SKM-1 treated with dmso at 0.1 percent for 144 hours (cell line): ENCODE measurements at regions not wholly inside any gene's neighbourhood (a gene's known extent, or its start where the extent isn't known, plus 50 kb on each side); places are given as distances from the start of the nearest gene placed in this dataset.

Experiments used
- DNase-seq: peaks from one replicate; lab custom pipeline; 2025; ENCODE audit not compliant: unreplicated experiment; lab: John Stamatoyannopoulos, UW

DNA sequence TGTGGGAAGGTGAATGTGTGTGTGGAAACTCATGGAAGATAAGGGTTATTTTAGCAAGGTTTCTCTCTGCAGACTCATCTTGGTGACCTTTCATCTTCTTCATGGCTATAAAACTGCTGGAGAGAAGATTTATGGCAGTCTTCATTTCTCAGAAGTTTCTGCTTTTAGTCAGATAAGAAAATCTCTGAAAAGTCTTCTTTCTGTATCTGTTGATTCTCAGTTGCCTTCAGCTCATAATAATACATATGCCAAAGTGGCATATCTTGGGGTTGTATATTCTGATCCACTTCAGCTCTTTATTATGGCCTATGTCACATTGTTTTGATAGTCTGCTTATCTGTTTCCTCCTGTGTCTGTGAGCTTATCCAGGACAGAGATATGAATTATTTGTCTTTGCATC lies 143.3 kb upstream of the TMTC4 start:
- DNase-seq: no peak

DNA sequence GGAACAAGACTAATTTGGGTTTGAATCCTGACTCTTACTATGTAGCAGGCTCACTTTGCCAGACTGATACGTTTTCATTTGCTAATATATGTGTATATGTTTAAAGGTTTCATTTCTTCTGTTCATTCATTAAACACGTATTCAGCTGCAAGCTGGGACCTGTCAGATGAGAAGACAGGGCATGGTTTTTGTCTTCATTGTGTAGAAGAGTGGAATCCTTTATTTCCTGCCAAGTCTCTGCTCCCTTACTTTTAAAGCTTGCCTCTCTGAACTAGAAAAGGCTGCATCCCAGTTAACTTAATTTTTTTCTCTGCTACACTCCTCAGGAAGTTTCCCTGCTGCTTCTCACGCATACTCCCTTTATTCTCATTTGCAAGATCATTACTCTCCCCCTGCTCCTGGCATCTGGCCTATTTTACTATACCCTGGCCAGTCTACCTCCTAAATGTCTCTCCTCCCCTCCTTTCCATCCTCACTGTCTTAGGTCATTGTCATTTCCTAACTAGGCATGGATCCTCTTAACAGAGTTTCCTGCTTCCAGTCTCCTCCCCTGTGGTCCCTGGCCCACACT lies 141.0 kb upstream of the TMTC4 start:
- no peak for DNase-seq

DNA sequence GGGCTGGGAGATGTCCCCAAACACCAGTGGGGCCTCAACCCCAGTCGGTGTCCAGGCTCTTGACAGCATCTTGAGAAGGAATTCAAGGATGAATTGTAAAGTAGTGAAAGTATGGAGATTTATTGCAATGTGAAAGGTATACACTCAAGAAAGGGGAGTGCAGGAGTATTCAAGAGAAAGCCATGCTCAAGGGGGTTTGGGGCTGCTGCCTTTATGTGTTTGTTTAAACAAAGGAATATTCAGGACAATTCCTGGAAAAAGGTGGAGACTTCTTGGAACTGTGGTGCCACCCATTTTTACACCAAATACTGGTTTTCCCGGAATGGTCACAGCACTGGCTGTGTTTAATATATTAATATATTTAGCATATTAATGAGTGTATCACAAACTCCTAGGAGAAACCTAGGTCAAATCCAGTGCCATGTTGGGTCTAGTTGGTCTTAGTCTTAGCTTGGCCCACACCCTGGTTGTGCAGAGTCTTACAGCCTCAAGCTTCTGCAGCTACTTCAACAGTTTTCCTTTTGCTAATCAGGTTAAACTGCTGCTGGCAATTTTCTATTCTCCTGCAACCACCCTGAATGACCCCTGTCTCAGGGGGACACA lies 138.5 kb upstream of the TMTC4 start:
- DNase-seq: no peak

DNA sequence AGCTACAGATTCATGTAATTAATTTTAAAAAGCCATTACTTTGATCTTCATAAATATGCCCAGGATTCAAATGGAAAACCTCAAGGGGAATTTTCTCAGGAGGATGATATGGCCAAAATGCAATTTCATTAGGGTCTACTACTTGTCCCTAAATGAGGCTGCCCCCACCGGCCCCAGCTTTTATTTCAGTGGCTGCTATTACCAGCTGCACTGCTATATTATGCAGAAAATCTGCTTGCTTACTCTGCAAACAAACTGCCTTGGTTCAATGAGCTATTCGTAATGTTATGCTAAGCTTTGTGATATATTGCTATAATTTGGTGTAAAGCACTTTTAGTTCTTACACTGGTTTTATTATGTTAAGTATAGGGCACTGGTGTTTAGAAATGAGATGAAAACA lies 137.3 kb upstream of the TMTC4 start:
- DNase-seq: no peak

DNA sequence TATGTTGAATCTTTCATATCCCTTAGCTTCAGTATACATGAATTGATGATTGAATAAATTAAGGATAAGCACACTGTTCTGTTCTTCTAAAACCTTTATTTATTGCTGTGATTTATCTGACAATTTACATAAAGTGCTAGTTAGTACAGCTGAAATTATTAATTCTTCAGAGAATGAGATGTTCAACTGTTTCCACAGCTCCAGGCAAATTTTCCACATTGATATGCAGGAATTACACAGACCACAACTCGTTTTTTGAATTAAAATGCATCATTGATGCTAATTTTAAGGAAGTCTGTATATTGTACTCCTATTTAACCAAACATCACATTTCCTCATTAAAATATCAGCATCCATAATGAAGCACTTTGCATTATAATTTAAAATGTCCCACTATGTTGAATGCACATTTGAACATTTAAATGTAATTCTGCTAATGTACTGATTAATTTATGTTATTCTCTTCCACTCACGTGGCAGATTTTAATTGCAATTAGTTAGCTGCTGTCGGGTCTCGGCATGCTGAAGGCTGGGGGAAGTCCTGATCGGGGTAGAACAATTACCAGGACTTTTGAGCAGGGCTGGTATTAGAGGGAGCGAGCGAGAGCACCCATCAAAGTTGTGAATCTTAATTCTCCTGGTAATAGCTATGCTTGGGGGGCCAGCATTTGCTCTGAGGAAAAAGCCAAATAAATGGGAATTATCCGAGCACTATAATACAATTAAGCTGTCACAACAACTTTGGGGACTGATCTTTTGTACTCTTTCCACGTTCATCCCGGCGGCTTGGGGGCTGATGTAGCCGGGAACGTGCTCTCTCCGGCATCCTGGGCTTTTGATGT lies 136.7 kb upstream of the TMTC4 start:
- DNase-seq: peak; percentile 42

DNA sequence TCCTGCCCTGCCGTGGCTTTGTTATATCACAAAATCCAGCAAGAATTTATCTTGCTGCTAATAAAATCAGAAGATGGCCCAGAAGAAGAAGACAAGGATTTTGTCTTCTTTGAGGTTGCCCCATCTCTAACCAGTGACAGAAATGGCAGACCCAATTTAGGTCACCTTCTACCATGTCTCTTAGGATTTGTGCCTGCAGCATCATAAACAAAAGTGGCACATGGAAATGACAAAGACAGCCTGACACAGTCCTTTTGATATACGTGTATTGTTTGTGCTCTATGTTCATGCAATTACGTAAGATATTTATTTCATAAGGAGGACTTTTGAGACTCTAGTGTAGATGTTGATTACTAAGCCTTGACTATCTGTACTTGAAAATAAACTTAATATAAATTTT lies 135.9 kb upstream of the TMTC4 start:
- DNase-seq: no peak

DNA sequence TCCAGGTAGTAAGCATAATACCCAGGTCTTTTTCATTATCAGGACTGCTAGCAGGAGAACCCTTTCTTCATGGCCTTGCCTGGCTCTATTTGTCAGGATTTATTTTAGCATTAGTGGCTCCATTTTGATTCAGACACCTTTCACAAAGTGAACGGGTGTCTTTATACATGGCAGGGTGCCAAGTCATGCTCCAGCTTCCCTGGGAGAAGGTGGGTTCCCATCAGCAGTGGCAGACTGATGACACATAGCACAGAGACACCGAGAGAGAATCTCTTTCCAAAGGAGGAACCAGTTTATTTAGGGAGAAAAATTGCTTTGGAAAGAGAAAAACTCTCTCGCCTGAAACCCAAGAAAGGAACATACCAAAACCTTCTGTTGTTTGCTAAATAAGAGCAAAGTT lies 135.3 kb upstream of the TMTC4 start:
- DNase-seq: no peak

DNA sequence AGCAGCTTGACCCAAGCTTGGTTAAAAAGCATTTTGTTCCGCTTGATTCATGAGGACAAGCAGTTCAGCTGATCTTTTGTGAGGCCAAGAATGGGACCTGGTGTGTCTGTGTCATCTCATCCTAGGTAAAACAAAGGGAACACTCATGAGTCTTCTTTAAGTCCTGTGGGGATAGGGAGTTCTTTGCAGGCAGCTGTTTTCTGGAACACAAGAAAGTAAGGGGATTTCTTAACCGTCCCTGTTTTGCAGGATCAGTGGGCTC lies 134.5 kb upstream of the TMTC4 start:
- DNase-seq: no peak

DNA sequence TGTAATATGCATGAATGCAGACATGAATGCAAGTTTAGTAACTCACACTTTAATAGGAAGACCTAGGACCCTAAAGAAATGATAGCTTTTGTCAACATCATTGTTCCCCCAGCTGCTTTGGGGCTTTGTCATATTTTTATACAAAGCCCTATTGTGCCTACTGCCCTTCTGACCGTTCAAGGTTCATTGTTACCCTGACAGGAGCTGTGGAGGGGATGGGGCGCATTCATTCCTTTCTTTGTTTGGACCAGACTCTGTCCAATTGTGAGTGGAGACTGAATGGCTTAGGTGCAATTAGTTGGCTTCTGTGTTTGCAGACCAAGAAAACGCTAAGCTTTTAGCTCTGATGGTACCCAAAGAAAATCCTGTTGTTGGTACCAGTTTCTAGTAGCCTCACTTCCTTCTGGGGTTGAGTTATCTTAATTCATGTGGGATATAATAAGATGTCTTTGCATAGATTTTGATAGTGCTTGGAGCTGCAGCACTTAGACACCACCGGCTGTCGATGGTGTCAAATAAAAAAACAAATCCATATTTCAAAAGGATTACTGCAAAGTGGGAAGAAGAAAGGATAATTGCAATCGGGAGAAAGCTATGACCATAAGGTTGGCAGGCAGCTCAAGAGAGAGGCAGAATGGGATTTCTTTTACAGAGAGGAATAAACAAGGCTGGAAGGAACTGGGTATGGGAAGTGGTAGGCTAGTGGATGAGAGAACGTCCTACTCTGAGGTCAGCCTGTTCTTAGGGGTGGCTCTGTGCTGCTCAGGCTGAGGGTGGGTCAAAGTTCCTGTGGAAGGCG lies 133.9 kb upstream of the TMTC4 start:
- DNase-seq: no peak

DNA sequence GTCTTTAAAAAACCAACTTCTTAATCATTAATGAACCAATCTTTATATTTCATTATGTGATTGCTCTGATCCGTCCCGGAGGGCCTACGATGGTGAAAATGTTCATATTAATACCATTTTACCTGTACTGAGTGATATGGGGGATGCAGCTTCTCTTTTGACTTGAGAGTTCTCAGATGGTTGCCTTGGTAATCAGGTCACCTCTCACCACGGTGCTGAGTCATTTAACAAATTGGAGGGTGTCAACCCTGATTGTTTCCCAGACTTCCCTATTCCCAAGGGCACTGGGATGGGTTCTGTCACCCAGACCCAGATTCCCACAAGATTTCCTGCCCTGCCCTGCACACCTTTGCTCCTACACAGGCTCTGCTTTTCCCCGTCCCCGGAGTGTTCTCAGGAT lies 128.5 kb upstream of the TMTC4 start:
- no peak for DNase-seq

DNA sequence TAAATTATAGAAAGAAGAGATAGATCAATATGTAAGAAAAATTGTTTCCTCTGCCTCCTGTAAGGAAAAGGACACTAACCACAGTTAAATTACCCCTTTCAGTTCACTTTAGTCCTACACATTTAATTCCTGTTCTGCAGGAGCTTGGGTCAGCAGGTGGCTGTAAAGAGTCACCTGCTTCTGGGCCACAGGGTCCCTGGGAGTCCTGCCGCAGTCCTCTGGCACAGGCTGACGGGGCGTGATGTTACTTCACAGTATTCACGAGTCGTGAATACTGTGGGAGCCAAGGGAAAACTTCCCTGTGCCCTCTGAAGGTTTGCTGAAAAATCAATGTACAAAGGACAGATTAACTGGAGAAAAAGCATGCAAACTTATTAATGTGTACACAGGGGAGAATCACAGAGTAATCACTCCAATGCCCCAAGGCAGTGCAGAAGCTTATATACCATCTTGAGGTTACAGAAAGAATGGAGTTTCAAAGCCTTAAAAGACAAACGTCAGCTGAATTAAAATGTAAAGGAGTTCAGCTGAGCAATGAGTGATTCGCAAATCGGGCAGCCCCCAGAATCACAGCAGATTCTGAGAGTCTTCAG lies 125.8 kb upstream of the TMTC4 start:
- DNase-seq: no peak

DNA sequence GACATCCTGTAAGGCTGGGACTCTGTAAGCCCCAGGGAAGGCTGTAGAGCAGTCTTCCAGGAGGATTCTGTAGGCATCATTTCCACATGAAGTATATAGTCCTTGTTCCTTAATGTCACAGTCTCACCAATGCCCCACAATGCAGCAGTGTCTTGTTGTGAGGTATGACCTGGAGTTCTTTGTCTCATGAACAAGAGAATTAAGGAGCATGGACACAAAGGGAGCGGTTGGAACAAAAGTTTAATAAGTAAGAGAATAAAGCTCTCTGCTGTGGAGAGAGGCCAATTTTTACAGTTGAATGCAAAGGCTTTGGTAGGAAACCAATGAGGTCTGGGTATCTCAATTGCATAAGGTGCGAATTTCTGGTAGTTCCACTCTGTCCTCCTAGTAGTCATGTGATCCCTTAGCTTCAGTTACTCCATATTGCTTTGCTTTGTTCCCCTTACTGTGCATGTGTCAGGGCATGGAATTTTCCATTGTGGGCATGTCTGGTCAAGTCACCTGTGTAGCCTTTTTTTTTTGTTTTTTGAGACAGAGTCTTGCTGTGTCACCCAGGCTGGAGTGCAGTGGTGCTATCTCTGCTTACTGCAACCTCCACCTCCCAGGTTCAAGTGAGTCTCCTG lies 124.3 kb upstream of the TMTC4 start:
- no peak for DNase-seq

DNA sequence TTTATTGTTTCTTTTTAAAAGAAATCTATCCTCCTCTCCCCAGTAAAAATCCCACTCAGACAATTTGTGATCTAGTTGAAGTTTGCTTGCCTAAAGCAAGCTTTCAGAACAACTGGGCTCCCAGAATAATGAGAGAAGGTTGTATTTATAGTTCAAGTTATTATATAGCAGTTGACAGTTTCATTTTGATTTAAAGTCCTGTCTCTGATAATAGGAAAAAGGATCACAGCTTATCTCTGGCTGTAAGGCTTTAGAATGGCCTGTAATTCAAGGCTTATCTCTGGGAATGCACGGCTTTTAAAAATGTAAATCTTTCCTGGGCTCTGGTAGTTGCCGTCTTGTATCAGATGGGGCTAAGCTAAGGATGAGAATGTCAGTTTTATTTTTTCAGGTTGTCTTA lies 123.3 kb upstream of the TMTC4 start:
- no peak for DNase-seq

DNA sequence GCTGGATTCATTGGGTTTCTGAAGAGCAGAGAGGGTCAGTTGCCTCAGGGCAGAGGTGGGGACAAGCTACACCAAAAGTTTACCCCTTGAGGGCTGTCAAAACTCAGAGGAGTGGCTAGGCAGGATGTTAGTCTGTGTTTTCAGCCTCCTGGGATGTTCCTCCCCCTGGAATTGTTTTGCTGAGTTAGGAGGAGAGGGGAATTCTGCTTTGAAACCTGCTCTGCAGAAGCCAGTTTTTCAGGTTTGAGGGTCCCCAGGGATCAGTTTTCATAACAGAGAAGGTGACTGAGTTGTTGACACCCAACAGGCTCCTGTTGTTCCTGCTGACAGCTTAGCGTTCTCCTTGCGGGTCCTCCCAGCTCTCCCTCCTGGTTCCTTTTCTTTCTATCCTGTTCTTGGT lies 121.9 kb upstream of the TMTC4 start:
- DNase-seq: no peak

DNA sequence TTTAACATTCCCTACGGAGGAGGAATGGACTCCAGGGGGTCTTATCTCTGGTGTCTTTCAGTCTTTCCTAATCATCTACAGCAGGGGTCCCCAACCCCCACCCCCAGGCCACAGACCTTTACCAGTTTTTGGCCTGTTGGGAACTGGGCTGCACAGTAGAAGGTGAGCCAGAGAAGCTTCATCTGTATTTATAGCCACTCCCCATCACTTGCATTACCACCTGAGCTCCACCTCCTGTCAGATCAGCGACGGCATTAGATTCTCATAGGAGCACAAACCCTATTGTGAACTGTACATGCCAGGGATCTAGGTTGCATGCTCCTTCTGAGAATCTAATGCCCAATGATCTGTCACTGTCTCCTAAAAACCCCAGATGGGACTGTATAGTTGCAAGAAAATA lies 120.0 kb upstream of the TMTC4 start:
- DNase-seq: no peak

DNA sequence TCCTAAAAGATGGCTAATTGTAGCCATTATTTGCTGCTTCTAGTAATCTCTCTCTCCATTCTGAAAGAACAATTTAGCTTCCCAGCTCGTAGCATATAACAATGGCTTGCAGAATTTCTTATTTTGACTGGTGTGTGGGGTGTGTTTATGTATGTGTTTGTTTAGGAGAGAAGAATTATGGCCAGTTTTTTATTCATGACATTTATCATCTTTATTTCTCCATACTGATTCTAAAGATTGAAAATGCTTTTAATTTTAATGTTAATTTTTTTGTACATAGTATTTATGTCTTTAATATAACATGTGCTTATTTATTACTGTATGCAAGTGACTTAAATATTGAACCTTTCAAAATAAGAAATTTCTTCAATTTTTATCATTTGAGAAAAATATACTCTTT lies 115.8 kb upstream of the TMTC4 start:
- DNase-seq: no peak

DNA sequence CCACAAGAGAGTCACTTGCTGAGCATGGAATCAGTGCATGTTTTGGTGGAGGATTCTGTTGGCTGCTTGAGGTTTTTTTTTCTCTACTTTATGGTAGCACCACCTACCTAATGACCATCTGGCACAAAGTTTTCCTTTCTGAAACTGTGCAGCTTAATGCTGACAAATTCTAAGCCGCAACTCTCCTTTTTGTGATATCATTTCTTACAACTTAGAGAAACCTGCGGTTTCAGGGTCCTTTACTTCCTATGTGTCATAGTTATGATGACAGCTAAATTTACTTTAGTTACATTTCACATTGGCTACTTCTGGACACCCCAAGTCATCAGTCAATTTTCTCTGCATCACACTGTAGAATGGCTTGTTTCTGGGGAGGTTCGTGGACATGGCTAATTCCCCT lies 115.4 kb upstream of the TMTC4 start:
- DNase-seq: no peak

DNA sequence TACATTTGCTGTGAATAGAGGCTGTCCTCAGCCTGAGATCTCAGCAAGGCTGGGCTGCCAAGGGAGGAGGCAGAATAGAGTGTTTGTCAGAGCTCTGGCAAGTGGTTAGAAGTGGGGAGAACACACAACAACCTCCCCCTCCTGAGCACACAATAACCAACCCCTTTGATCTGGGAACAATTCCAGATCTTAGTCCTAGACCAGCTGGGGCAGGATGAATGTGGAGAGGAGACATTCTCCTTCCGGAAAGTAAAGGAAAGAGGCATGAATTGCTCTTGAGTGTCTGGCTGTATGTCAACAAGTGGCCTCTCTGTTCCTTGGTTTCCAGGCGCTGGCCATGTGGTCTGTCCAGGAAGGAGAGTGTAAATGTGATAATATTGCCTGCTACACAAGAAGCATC lies 114.9 kb upstream of the TMTC4 start:
- no peak for DNase-seq

DNA sequence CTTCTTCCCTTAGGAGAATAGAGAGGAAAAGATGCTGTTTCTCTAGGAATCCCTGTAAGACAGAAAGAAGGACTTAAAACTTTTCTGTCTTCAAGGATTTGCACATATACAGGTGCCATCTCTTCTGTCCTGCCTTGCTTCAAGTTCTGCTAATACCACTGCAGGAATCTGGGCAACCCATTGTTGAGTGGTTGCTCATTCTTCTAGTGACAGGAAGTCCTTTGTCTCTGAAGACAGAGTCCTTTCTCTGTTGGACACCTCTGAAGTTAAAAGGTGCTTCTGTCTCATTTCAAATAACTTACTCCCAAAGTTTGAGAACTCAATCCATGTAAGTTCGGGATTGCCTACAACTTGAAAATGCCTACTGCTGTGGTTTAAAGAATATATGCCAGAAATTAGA lies 114.4 kb upstream of the TMTC4 start:
- DNase-seq: no peak

DNA sequence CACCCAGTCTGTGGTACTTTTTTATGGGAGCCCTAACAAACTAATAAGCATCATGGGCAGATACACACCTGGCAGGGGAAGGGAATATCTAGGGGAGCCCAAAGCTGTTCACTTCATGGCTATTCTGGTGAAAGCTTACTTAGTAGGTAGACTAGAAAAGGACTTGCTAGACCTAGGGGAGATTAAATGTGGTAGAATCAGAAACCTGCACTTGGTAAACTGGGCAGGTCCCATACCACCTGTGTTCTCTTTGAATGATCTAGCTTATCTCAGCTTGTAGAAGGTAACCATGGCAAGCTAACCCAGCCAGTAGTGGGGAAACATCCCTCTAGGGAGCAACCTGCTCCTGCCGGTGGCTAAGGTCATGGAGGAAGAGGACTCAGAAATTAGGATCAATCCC lies 113.9 kb upstream of the TMTC4 start:
- DNase-seq: no peak

DNA sequence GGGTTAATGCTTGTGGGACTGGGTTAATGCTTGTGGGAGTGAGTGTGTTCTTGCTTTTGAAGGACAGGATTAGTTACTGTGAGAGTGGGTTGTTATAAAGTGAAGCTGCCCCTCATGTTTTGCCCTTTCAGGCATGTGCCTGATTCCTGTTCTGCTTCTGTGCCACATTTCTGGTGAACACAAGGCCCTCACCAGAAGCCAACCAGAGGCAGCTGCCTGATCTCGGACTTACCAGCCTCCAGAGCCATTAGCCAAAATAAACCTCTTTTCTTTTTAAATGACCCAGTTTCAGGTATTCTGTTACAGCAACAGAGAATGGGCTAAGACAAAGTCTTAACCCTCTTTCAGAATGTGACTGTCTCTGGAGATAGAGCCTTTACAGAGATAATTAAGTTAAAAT lies 113.3 kb upstream of the TMTC4 start:
- no peak for DNase-seq
